Fibroblast of lung (primary cell): ENCODE measurements at regions not wholly inside any gene's neighbourhood (a gene's known extent, or its start where the extent isn't known, plus 50 kb on each side); places are given as distances from the start of the nearest gene placed in this dataset.
A peak's percentile ranks its signal among the peaks of the same experiment; 100 is the strongest.

Experiments
- DNase-seq, 2 donors: peaks; one replicate each; pipeline versions ENCODE4 v3.0.0 to v3.0.0-alpha.2; 2010; ENCODE audit warnings: low read depth in 2 of 2
- H2AFZ ChIP-seq: 2 replicates; pipeline ENCODE4 v1.5.1; 2012; ENCODE audit warnings: low read length, control low read depth, inconsistent platforms
- H3K27ac ChIP-seq: 2 replicates; pipeline ENCODE4 v1.5.1; 2011; ENCODE audit warnings: low read length, control low read depth; ENCODE audit not compliant: insufficient read depth
- H3K27me3 ChIP-seq: 2 replicates; pipeline ENCODE4 v1.5.1; 2011; ENCODE audit warnings: mild to moderate bottlenecking, low read length; ENCODE audit not compliant: control insufficient read depth, insufficient read depth
- H3K36me3 ChIP-seq: 2 replicates; pipeline ENCODE4 v1.5.1; 2011; ENCODE audit warnings: low read length; ENCODE audit not compliant: control insufficient read depth, insufficient read depth
- H3K4me1 ChIP-seq: 2 replicates; pipeline ENCODE4 v1.5.1; 2011; ENCODE audit warnings: low read length; ENCODE audit not compliant: control insufficient read depth, insufficient read depth; ENCODE audit errors: extremely low read depth
- H3K4me2 ChIP-seq: 2 replicates; pipeline ENCODE4 v1.5.1; 2011; ENCODE audit warnings: low read length, control low read depth; ENCODE audit not compliant: insufficient read depth; ENCODE audit errors: extremely low read depth
- H3K4me3 ChIP-seq, 4 experiments: fragments of 200-600 bp in 1 of 4; sonication (generic) in 1 of 4; replicated peaks in 1 of 4; 2 replicates each; pipeline ENCODE4 v1.5.1; 2011 to 2016; ENCODE audit warnings: low read length in 4 of 4, low read depth in 3 of 4, mild to moderate bottlenecking in 3 of 4, control low read depth in 2 of 4, inconsistent platforms in 1 of 4, mixed read lengths in 1 of 4; ENCODE audit not compliant: insufficient read depth in 1 of 4; ENCODE audit errors: control extremely low read depth in 1 of 4
- H3K79me2 ChIP-seq: 2 replicates; pipeline ENCODE4 v1.5.1; 2012; ENCODE audit warnings: mild to moderate bottlenecking, low read length, inconsistent platforms; ENCODE audit not compliant: control insufficient read depth, insufficient read depth
- H3K9ac ChIP-seq: 2 replicates; pipeline ENCODE4 v1.5.1; 2011; ENCODE audit warnings: mild to moderate bottlenecking, low read length, control low read depth; ENCODE audit not compliant: insufficient read depth
- H3K9me3 ChIP-seq: 2 replicates; pipeline ENCODE4 v1.5.1; 2012; ENCODE audit warnings: low read depth, low read length; ENCODE audit not compliant: control insufficient read depth, insufficient read depth
- H4K20me1 ChIP-seq: 2 replicates; pipeline ENCODE4 v1.5.1; 2011; ENCODE audit warnings: low read length; ENCODE audit not compliant: control insufficient read depth, insufficient read depth; ENCODE audit errors: extremely low read depth
- EZH2 ChIP-seq: IDR thresholded peaks from 2 replicates; pipeline ENCODE4 v1.5.1; 2012; ENCODE audit warnings: low read length, control low read depth, mild to moderate bottlenecking; ENCODE audit errors: missing control alignments
- TF ChIP-seq, protein P1 (sequence below), 2 donors: IDR thresholded peaks in 1 of 2; conservative IDR thresholded peaks in 1 of 2; 1 replicate in 1 of 2; 2 replicates in 1 of 2; pipeline ENCODE4 v1.5.1; 2011 to 2012; ENCODE audit warnings: low read length in 2 of 2, control low read depth in 1 of 2, inconsistent platforms in 1 of 2, low read depth in 1 of 2, mild to moderate bottlenecking in 1 of 2

DNA sequence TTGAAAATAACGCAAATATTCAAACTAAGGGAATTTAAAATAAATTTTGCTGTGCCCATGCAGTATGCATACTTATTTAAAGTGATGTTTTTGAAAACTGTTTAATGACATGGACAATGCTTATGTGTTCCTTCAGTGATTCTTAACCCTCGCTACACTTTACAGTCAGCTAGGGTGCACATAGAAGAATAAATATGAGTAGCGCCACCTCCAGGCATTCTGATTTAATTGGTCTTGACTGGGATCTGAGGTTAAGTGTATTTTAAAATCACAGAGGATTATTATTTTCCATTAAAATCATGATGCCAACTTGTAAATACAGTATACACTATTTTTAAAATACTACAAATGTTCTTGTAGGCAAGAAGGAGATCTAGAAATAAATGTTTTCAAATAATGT is 373.5 kb upstream of the ADGRL4 start:
- H3K4me2 ChIP-seq = no peak overlapping the region
- H3K27me3 ChIP-seq = no peaks in the 10 kb centered on the region
- no peak overlapping the region for H3K27ac ChIP-seq
- H4K20me1 ChIP-seq = no peaks in the 10 kb centered on the region
- DNase-seq = no peak
- H2AFZ ChIP-seq = no peak overlapping the region
- H3K36me3 ChIP-seq = no peaks in the 10 kb centered on the region
- TF ChIP-seq EZH2 = no peak
- TF ChIP-seq, protein P1, sequence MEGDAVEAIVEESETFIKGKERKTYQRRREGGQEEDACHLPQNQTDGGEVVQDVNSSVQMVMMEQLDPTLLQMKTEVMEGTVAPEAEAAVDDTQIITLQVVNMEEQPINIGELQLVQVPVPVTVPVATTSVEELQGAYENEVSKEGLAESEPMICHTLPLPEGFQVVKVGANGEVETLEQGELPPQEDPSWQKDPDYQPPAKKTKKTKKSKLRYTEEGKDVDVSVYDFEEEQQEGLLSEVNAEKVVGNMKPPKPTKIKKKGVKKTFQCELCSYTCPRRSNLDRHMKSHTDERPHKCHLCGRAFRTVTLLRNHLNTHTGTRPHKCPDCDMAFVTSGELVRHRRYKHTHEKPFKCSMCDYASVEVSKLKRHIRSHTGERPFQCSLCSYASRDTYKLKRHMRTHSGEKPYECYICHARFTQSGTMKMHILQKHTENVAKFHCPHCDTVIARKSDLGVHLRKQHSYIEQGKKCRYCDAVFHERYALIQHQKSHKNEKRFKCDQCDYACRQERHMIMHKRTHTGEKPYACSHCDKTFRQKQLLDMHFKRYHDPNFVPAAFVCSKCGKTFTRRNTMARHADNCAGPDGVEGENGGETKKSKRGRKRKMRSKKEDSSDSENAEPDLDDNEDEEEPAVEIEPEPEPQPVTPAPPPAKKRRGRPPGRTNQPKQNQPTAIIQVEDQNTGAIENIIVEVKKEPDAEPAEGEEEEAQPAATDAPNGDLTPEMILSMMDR (conservative IDR thresholded peaks at IDR 0.05 in 1 of 2, IDR thresholded peaks at IDR 0.05 in 1 of 2; ENCODE audit: low read depth in 1 of 2, low read length in 2 of 2) = peak in 1 of 2 donors; percentile 8
- no peaks in the 10 kb centered on the region for H3K4me1 ChIP-seq
- H3K4me3 ChIP-seq = no peak overlapping the region
- no peaks in the 10 kb centered on the region for H3K79me2 ChIP-seq
- no peaks in the 10 kb centered on the region for H3K9me3 ChIP-seq
- no peak overlapping the region for H3K9ac ChIP-seq

DNA sequence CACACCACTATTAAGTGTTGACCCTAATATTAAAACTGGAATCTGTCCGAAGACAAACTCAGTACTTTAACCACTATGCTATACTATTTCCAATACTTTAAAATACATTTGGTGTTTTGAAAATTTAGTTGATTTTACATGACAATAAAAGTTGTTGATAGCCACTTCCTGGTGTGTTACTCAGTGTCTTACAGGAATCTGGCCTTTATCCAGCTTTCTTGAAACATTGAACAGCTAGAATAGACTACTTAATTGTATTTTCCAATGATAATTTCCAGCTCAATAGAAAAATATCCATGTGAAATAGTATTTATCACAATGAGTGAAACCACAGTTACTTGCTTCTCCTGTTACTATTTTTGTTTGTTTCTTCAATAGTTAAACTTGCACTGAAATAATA is 369.6 kb upstream of the ADGRL4 start:
- Histone ChIP-seq H3K27me3 (no peaks in the 10 kb centered on the region), H3K9me3 (no peaks in the 10 kb centered on the region), H3K27ac (no peak overlapping the region), H3K79me2 (no peaks in the 10 kb centered on the region), H3K9ac (no peak overlapping the region), H3K4me1 (no peaks in the 10 kb centered on the region), H2AFZ (no peak overlapping the region), H4K20me1 (no peaks in the 10 kb centered on the region), H3K36me3 (no peaks in the 10 kb centered on the region), H3K4me2 (no peak overlapping the region), H3K4me3 (no peak overlapping the region)
- TF ChIP-seq EZH2 = no peak
- TF ChIP-seq, protein P1 (conservative IDR thresholded peaks at IDR 0.05 in 1 of 2, IDR thresholded peaks at IDR 0.05 in 1 of 2; ENCODE audit: low read depth in 1 of 2, low read length in 2 of 2) = no peak
- no peak for DNase-seq

DNA sequence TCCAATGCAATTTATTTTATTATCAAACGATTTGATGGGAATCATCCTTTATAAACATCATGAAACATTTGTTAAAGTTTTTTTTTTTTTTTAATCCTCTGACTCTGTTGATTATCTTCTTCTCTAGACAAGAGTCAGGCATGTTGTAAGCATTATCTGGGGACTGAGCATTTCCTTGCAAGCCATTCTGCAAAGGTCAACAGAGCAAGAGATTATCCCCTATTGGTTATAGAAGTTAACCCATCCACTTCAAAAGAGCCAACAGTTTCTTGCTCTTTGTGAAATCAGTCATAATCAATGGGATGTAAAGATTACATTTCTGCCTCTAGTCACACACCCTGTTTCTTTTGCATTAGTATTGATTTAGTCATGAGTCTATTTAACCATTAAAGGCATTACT is 368.8 kb upstream of the ADGRL4 start:
- no peaks in the 10 kb centered on the region for H3K79me2 ChIP-seq
- DNase-seq = no peak
- no peaks in the 10 kb centered on the region for H3K27me3 ChIP-seq
- no peaks in the 10 kb centered on the region for H3K36me3 ChIP-seq
- no peak overlapping the region for H3K27ac ChIP-seq
- H3K4me2 ChIP-seq = no peak overlapping the region
- no peaks in the 10 kb centered on the region for H3K4me1 ChIP-seq
- H4K20me1 ChIP-seq = no peaks in the 10 kb centered on the region
- H3K9ac ChIP-seq = no peak overlapping the region
- H3K9me3 ChIP-seq = no peaks in the 10 kb centered on the region
- TF ChIP-seq, protein P1 (conservative IDR thresholded peaks at IDR 0.05 in 1 of 2, IDR thresholded peaks at IDR 0.05 in 1 of 2; ENCODE audit: low read depth in 1 of 2, low read length in 2 of 2) = no peak
- TF ChIP-seq EZH2 = no peak
- no peak overlapping the region for H3K4me3 ChIP-seq
- no peak overlapping the region for H2AFZ ChIP-seq
